K562 (cell line): ENCODE measurements at regions not wholly inside any gene's neighbourhood (a gene's known extent, or its start where the extent isn't known, plus 50 kb on each side); places are given as distances from the start of the nearest gene placed in this dataset.

Source experiments
- ATAC-seq: fragments of 200-7000 bp; cut with Tn5 transposase; 3 replicates; pipeline ENCODE4 v1.9.1; 2020; ENCODE audit warnings: moderate library complexity
- BruUV-seq: library from RNA; stranded (reverse); fragments of 400-500 nt; replicated peaks from 2 replicates; lab custom pipeline; 2021; lab: Mats Ljungman, UMichigan
- CTCF ChIA-PET: fragments of 300-600 bp; formaldehyde crosslinking; extraction: SDS; loops from one replicate; lab custom pipeline; 2021; ENCODE audit warnings: low intra/inter-chr PET ratio; lab: Yijun Ruan, JAX
- POLR2A ChIA-PET: fragments of 300-600, 350-650 bp; sonication (Branson Sonifier 250); formaldehyde crosslinking; extraction: SDS; loops from one replicate; lab custom pipeline; 2021; ENCODE audit warnings: antibody characterized with exemption, inconsistent platforms; lab: Yijun Ruan, JAX
- DNase-seq, 4 experiments: peaks; one replicate each; pipeline versions ENCODE4 v3.0.0 to v3.0.0-alpha.2; 2011 to 2018; ENCODE audit warnings: low spot score in 3 of 4, mixed read lengths in 3 of 4; ENCODE audit errors: extremely low read depth in 1 of 4
- FAIRE-seq: peaks from 2 replicates; lab custom pipeline; 2011; peaks lifted over from hg19 to GRCh38; lab: Jason Lieb, UNC
- H2AFZ ChIP-seq: 2 replicates; pipeline ENCODE4 v1.6.0; 2011; ENCODE audit warnings: low read depth, low read length, control low read depth, inconsistent platforms
- H3K27ac ChIP-seq: fragments of 200-600 bp; 3 replicates; pipeline ENCODE4 v1.8.0; 2011; ENCODE audit warnings: low read depth, mild to moderate bottlenecking, control low read depth, inconsistent platforms, low read length, moderate library complexity, mixed read lengths; ENCODE audit errors: extremely low read depth
- H3K27me3 ChIP-seq, 2 experiments: fragments of 300-600 bp in 1 of 2; 2 replicates in 1 of 2; 3 replicates in 1 of 2; pipeline versions ENCODE4 v1.6.0 to v1.8.0; 2011; ENCODE audit warnings: inconsistent platforms in 2 of 2, low read length in 2 of 2, mild to moderate bottlenecking in 1 of 2, mixed read lengths in 1 of 2, moderate library complexity in 1 of 2; ENCODE audit not compliant: control insufficient read depth in 2 of 2, insufficient read depth in 2 of 2
- H3K36me3 ChIP-seq: fragments of 300-600 bp; 3 replicates; pipeline ENCODE4 v1.8.0; 2011; ENCODE audit warnings: mild to moderate bottlenecking, low read length, inconsistent platforms; ENCODE audit not compliant: control insufficient read depth, insufficient read depth
- H3K4me1 ChIP-seq, 2 experiments: fragments of 200-600 bp in 1 of 2; replicated peaks in 1 of 2; 2 replicates in 1 of 2; 3 replicates in 1 of 2; pipeline versions ENCODE4 v1.5.1 to v1.8.0; 2011; ENCODE audit warnings: inconsistent platforms in 2 of 2, low read length in 2 of 2, mild to moderate bottlenecking in 1 of 2, mixed read lengths in 1 of 2, moderate library complexity in 1 of 2; ENCODE audit not compliant: control insufficient read depth in 2 of 2, insufficient read depth in 2 of 2
- H3K4me2 ChIP-seq: 2 replicates; pipeline ENCODE4 v1.6.1; 2011; ENCODE audit warnings: low read length, control low read depth, inconsistent platforms, mixed read lengths; ENCODE audit not compliant: insufficient read depth
- H3K4me3 ChIP-seq: fragments of 200-600 bp; sonication (generic), shearing (Covaris generic); 2 replicates; pipeline ENCODE4 v1.5.1; 2016; ENCODE audit warnings: control low read depth, inconsistent platforms
- H3K79me2 ChIP-seq: fragments of 200-600 bp; 3 replicates; pipeline ENCODE4 v1.8.0; 2011; ENCODE audit warnings: low read length, inconsistent platforms; ENCODE audit not compliant: control insufficient read depth, insufficient read depth
- H3K9ac ChIP-seq, 2 experiments: 2 replicates each; pipeline versions ENCODE4 v1.6.0 to v1.6.1; 2011; ENCODE audit warnings: low read depth in 2 of 2, low read length in 2 of 2, control low read depth in 1 of 2, inconsistent platforms in 1 of 2, mild to moderate bottlenecking in 1 of 2, mixed read lengths in 1 of 2; ENCODE audit not compliant: insufficient read depth in 1 of 2
- H3K9me1 ChIP-seq: one replicate; pipeline ENCODE4 v1.6.0; 2011; ENCODE audit warnings: inconsistent platforms, mild to moderate bottlenecking, low read length, moderate library complexity; ENCODE audit not compliant: control insufficient read depth, insufficient read depth
- H3K9me3 ChIP-seq: replicated peaks from 2 replicates; pipeline ENCODE4 v1.5.1; 2011; ENCODE audit warnings: low read depth, low read length, inconsistent platforms; ENCODE audit not compliant: control insufficient read depth, insufficient read depth
- H4K20me1 ChIP-seq: replicated peaks from 2 replicates; pipeline ENCODE4 v1.6.1; 2011; ENCODE audit warnings: low read length, inconsistent platforms, mixed read lengths; ENCODE audit not compliant: control insufficient read depth, insufficient read depth
- ATF1 ChIP-seq, 2 experiments: fragments of 450-650 bp in 1 of 2; IDR thresholded peaks; 2 replicates each; pipeline ENCODE4 v1.6.1; 2016; ENCODE audit warnings: missing compliant biosample characterization in 1 of 2, missing genetic modification characterization in 1 of 2
- CTBP1 ChIP-seq: fragments of 450-650 bp; IDR thresholded peaks from 2 replicates; pipeline ENCODE4 v1.6.1; 2016; ENCODE audit warnings: borderline replicate concordance
- ETV1 ChIP-seq: fragments of 450-650 bp; conservative IDR thresholded peaks from 2 replicates; pipeline ENCODE4 v1.6.1; 2016; ENCODE audit warnings: missing genetic modification characterization, control low read depth, low read depth, missing compliant biosample characterization
- ETV5 ChIP-seq: sonication (generic); formaldehyde crosslinking; IDR thresholded peaks from 2 replicates; pipeline ENCODE4 v1.4.0; 2020; ENCODE audit warnings: low read depth, mild to moderate bottlenecking, missing genetic modification reagents
- FOXK1 ChIP-seq: sonication (generic); formaldehyde crosslinking; IDR thresholded peaks from 2 replicates; pipeline ENCODE4 v1.8.0; 2022; ENCODE audit warnings: missing genetic modification reagents, mild to moderate bottlenecking, borderline replicate concordance
- GTF2B ChIP-seq: IDR thresholded peaks from 2 replicates; pipeline ENCODE4 v1.6.1; 2011; ENCODE audit not compliant: insufficient read length; ENCODE audit errors: extremely low read depth
- HOXB6 ChIP-seq: fragments of 250-450 bp; sonication (Bioruptor Pico); IDR thresholded peaks from 2 replicates; pipeline ENCODE4 v1.5.1; 2022; ENCODE audit warnings: mild to moderate bottlenecking, borderline replicate concordance
- MEF2D ChIP-seq: conservative IDR thresholded peaks from 2 replicates; pipeline ENCODE4 v1.6.1; 2016; ENCODE audit warnings: low read depth, missing genetic modification characterization, missing compliant biosample characterization
- NFE2L1 ChIP-seq: fragments of 450-650 bp; IDR thresholded peaks from 2 replicates; pipeline ENCODE4 v1.6.1; 2016; ENCODE audit warnings: missing genetic modification characterization, low read depth, mild to moderate bottlenecking, missing compliant biosample characterization, moderate library complexity, borderline replicate concordance
- NR2C2 ChIP-seq, 2 experiments: fragments of 200-800 bp in 1 of 2; sonication (Bioruptor generic) in 1 of 2; sonication (generic) in 1 of 2; formaldehyde crosslinking in 1 of 2; IDR thresholded peaks; 2 replicates each; pipeline versions ENCODE4 v1.6.1 to v1.8.0; 2016 to 2022; ENCODE audit warnings: mild to moderate bottlenecking in 1 of 2, missing compliant biosample characterization in 1 of 2, missing genetic modification characterization in 1 of 2, missing genetic modification reagents in 1 of 2
- POLR3A ChIP-seq: IDR thresholded peaks from 2 replicates; pipeline ENCODE4 v1.6.1; 2011; ENCODE audit warnings: borderline replicate concordance, mild to moderate bottlenecking, moderate library complexity; ENCODE audit not compliant: insufficient read length, insufficient read depth; ENCODE audit errors: extremely low read depth
- PTRF ChIP-seq: fragments of 450-650 bp; IDR thresholded peaks from 2 replicates; pipeline ENCODE4 v1.6.1; 2016; ENCODE audit warnings: mild to moderate bottlenecking, missing genetic modification characterization, missing compliant biosample characterization
- TCF3 ChIP-seq: sonication (generic); formaldehyde crosslinking; IDR thresholded peaks from 2 replicates; pipeline ENCODE4 v1.4.0; 2020; ENCODE audit warnings: mild to moderate bottlenecking, missing genetic modification reagents
- ZBTB2 ChIP-seq: fragments of 450-650 bp; IDR thresholded peaks from 2 replicates; pipeline ENCODE4 v1.6.1; 2016; ENCODE audit warnings: antibody characterized with exemption
- ZNF121 ChIP-seq: sonication (generic); formaldehyde crosslinking; conservative IDR thresholded peaks from 2 replicates; pipeline ENCODE4 v1.8.0; 2022; ENCODE audit warnings: missing genetic modification reagents
- WGBS: fragments of 100-300 bp; shearing (Covaris generic); methylation state at CpG from one replicate; pipeline ENCODE4 v1.1.6; 2016; ENCODE audit warnings: low coverage, mixed read lengths; ENCODE audit not compliant: insufficient coverage; ENCODE audit errors: missing lambda C conversion rate; 5-methylcytosine and 5-hydroxymethylcytosine counted together
- in situ Hi-C: fragments of 300-500 bp; cut with MboI; formaldehyde crosslinking; loops from 4 replicates; pipeline ENCODE4 v1.15.0; 2018; ENCODE audit warnings: inconsistent platforms, mixed read lengths
- intact Hi-C: fragments of 100-400 bp; cut with micrococcal nuclease; formaldehyde crosslinking; loops from 2 replicates; pipeline ENCODE4 v1.14.2; 2022

GRCh38 chr14:44166611-44167010 is 340.5 kb downstream of the FSCB start:
- no peak for FAIRE-seq
- Histone ChIP-seq H3K9me3 (no peaks in the 10 kb centered on the region), H3K4me3 (no peak overlapping the region), H3K4me1 (no peaks in the 10 kb centered on the region), H2AFZ (no peak overlapping the region), H3K9ac (no peak overlapping the region), H3K9me1 (no peaks in the 10 kb centered on the region), H3K27ac (no peak overlapping the region), H4K20me1 (no peaks in the 10 kb centered on the region), H3K27me3 (no peaks in the 10 kb centered on the region), H3K4me2 (no peak overlapping the region), H3K79me2 (no peaks in the 10 kb centered on the region), H3K36me3 (no peaks in the 10 kb centered on the region)
- no TSS peak for BruUV-seq
- intact Hi-C loops: no loop called here
- ATAC-seq: no peak
- no peak for TF ChIP-seq POLR3A
- POLR2A ChIA-PET: no interaction called here
- DNase-seq: no peak
- in situ Hi-C loops: no loop called here
- CTCF ChIA-PET: no interaction called here
- WGBS: 0% methylated on average over 2 of the region's 2 CpGs

- H3K9me3 ChIP-seq: no peaks in the 10 kb centered on the region
- no peak for FAIRE-seq
- TF ChIP-seq ETV5 (CRISPR knock-in tag) (no peak), NFE2L1 (tag) (no peak), ATF1 (CRISPR knock-in tag; IDR thresholded peaks at IDR 0.05) (no peak), ATF1 (tag; IDR thresholded peaks at IDR 0.05) (no peak), FOXK1 (CRISPR knock-in tag) (no peak), CTBP1 (no peak), ZBTB2 (no peak), HOXB6 (CRISPR knock-in tag) (no peak), TCF3 (CRISPR knock-in tag) (no peak), PTRF (tag) (no peak), NR2C2 (CRISPR knock-in tag; IDR thresholded peaks at IDR 0.05) (no peak), NR2C2 (tag; IDR thresholded peaks at IDR 0.05) (no peak), GTF2B (no peak), ZNF121 (CRISPR knock-in tag) (no peak), MEF2D (tag) (no peak), ETV1 (tag) (no peak)
Measured at GRCh38 chr14:44165936-44166335, 341.1 kb downstream of the FSCB start.

More at GRCh38 chr14:44165936-44166335, 341.1 kb downstream of the FSCB start:
- no peak for ATAC-seq
- ChIA-PET POLR2A (no interaction called here), CTCF (no interaction called here)
- Histone ChIP-seq H3K79me2 (no peaks in the 10 kb centered on the region), H4K20me1 (no peaks in the 10 kb centered on the region), H3K27me3 (no peaks in the 10 kb centered on the region), H3K4me3 (no peak overlapping the region), H3K9me1 (no peaks in the 10 kb centered on the region), H3K36me3 (no peaks in the 10 kb centered on the region), H3K27ac (no peak overlapping the region), H2AFZ (no peak overlapping the region), H3K4me1 (no peaks in the 10 kb centered on the region), H3K9ac (no peak overlapping the region), H3K4me2 (no peak overlapping the region)
- in situ Hi-C loops: no loop called here
- BruUV-seq: no TSS peak
- DNase-seq: no peak
- intact Hi-C loops: no loop called here
- 0% methylated on average over 3 of the region's 3 CpGs for WGBS
